Effector memory CD4-positive, alpha-beta T cell (primary cell): ENCODE measurements at regions not wholly inside any gene's neighbourhood (a gene's known extent, or its start where the extent isn't known, plus 50 kb on each side); places are given as distances from the start of the nearest gene placed in this dataset.
"Not testable (repeated sequence)": the region's sequence is repeated elsewhere in the genome, so short reads cannot be mapped to it uniquely, and the experiment has no call there.

Source experiments
- DNase-seq, 3 donors: peaks; one replicate each; pipeline ENCODE4 v3.0.0-alpha.2; 2020
- H3K27ac ChIP-seq: 2 replicates; pipeline ENCODE4 v1.7.0; 2013; ENCODE audit warnings: mild to moderate bottlenecking, low read length, moderate library complexity; ENCODE audit not compliant: insufficient read depth, poor library complexity, severe bottlenecking
- H3K27me3 ChIP-seq: replicated peaks from 2 replicates; pipeline ENCODE4 v1.7.0; 2013; ENCODE audit warnings: mild to moderate bottlenecking, low read length; ENCODE audit not compliant: insufficient read depth, control insufficient read depth, poor library complexity, severe bottlenecking
- H3K36me3 ChIP-seq: 2 replicates; pipeline ENCODE4 v1.7.0; 2013; ENCODE audit warnings: mild to moderate bottlenecking, low read length, moderate library complexity; ENCODE audit not compliant: control insufficient read depth, insufficient read depth
- H3K4me1 ChIP-seq: 2 replicates; pipeline ENCODE4 v1.7.0; 2013; ENCODE audit warnings: low read length, mild to moderate bottlenecking; ENCODE audit not compliant: control insufficient read depth, insufficient read depth, poor library complexity, severe bottlenecking
- H3K4me3 ChIP-seq: 2 replicates; pipeline ENCODE4 v1.7.0; 2013; ENCODE audit warnings: low read length, low read depth, mild to moderate bottlenecking; ENCODE audit not compliant: insufficient read depth, poor library complexity, severe bottlenecking
- H3K9me3 ChIP-seq: 2 replicates; pipeline ENCODE4 v1.7.0; 2013; ENCODE audit warnings: mild to moderate bottlenecking, low read length, moderate library complexity; ENCODE audit not compliant: control insufficient read depth

GRCh38 chr1:190011585-190011984 is 466.1 kb downstream of the BRINP3 start:
- H3K27me3 ChIP-seq, result no peaks in the 10 kb centered on the region
- no peak overlapping the region for H3K27ac ChIP-seq
- H3K9me3 ChIP-seq, result no peaks in the 10 kb centered on the region
- no peaks in the 10 kb centered on the region for H3K4me1 ChIP-seq
- DNase-seq, result no peak
- no peak overlapping the region for H3K4me3 ChIP-seq
- no peaks in the 10 kb centered on the region for H3K36me3 ChIP-seq

- not testable (repeated sequence) for H3K27ac ChIP-seq, H3K27me3 ChIP-seq, DNase-seq, H3K4me3 ChIP-seq, H3K4me1 ChIP-seq, H3K9me3 ChIP-seq, H3K36me3 ChIP-seq
These were observed 458.5 kb downstream of the BRINP3 start for GRCh38 chr1:190019151-190019550.

GRCh38 chr1:190019717-190020116 is 457.9 kb downstream of the BRINP3 start:
- H3K36me3 ChIP-seq, result no peaks in the 10 kb centered on the region
- no peaks in the 10 kb centered on the region for H3K4me1 ChIP-seq
- no peak overlapping the region for H3K4me3 ChIP-seq
- no peak overlapping the region for H3K27ac ChIP-seq
- no peaks in the 10 kb centered on the region for H3K9me3 ChIP-seq
- DNase-seq, result no peak
- no peaks in the 10 kb centered on the region for H3K27me3 ChIP-seq

- no peak for DNase-seq
- Histone ChIP-seq H3K4me3 (no peak overlapping the region), H3K4me1 (no peaks in the 10 kb centered on the region), H3K9me3 (no peaks in the 10 kb centered on the region), H3K27ac (no peak overlapping the region), H3K36me3 (no peaks in the 10 kb centered on the region), H3K27me3 (no peaks in the 10 kb centered on the region)
These were observed 455.0 kb downstream of the BRINP3 start for GRCh38 chr1:190022709-190023108.

- no peaks in the 10 kb centered on the region for H3K4me1 ChIP-seq
- H3K9me3 ChIP-seq, result no peaks in the 10 kb centered on the region
- H3K4me3 ChIP-seq, result no peak overlapping the region
- no peak for DNase-seq
- no peaks in the 10 kb centered on the region for H3K27me3 ChIP-seq
- no peak overlapping the region for H3K27ac ChIP-seq
- no peaks in the 10 kb centered on the region for H3K36me3 ChIP-seq
These were observed 448.2 kb downstream of the BRINP3 start for GRCh38 chr1:190029441-190029840.

GRCh38 chr1:190043655-190044054 is 434.0 kb downstream of the BRINP3 start:
- H3K27ac ChIP-seq, result no peak overlapping the region
- H3K4me1 ChIP-seq, result no peaks in the 10 kb centered on the region
- no peaks in the 10 kb centered on the region for H3K9me3 ChIP-seq
- H3K27me3 ChIP-seq, result no peaks in the 10 kb centered on the region
- no peak for DNase-seq
- H3K36me3 ChIP-seq, result no peaks in the 10 kb centered on the region
- no peak overlapping the region for H3K4me3 ChIP-seq

- H3K27ac ChIP-seq, result no peak overlapping the region
- no peak for DNase-seq
- H3K4me3 ChIP-seq, result no peak overlapping the region
- no peaks in the 10 kb centered on the region for H3K36me3 ChIP-seq
- no peaks in the 10 kb centered on the region for H3K9me3 ChIP-seq
- H3K27me3 ChIP-seq, result no peaks in the 10 kb centered on the region
- H3K4me1 ChIP-seq, result no peaks in the 10 kb centered on the region
These were observed 431.4 kb downstream of the BRINP3 start for GRCh38 chr1:190046231-190046630.
